Heart left ventricle (tissue), 16 donors: ENCODE measurements at regions not wholly inside any gene's neighbourhood (a gene's known extent, or its start where the extent isn't known, plus 50 kb on each side); places are given as distances from the start of the nearest gene placed in this dataset.

Experiments used
- ATAC-seq, 4 donors: fragments of 200-7000 bp; cut with Tn5 transposase; one replicate each; pipeline ENCODE4 v1.9.1; 2020 to 2022; ENCODE audit warnings: moderate library complexity in 4 of 4, mild to moderate bottlenecking in 3 of 4, moderate number of reproducible peaks in 1 of 4
- DNase-seq, 5 donors: peaks; one replicate each; pipeline ENCODE4 v3.0.0-alpha.2; 2020
- H3K27ac ChIP-seq, 12 donors: fragments of 200-600 bp; sonication (generic) in 4 of 12; one replicate each; pipeline versions ENCODE4 v1.5.0 to v1.8.0; 2016 to 2022; ENCODE audit warnings: mild to moderate bottlenecking in 2 of 12
- H3K27me3 ChIP-seq, 9 donors: fragments of 200-600 bp; sonication (generic) in 2 of 9; one replicate each; pipeline versions ENCODE4 v1.5.1 to v1.8.0; 2016 to 2022; ENCODE audit warnings: mild to moderate bottlenecking in 3 of 9
- H3K36me3 ChIP-seq, 9 donors: fragments of 200-600 bp; sonication (generic) in 2 of 9; one replicate each; pipeline versions ENCODE4 v1.5.0 to v1.8.0; 2018 to 2022; ENCODE audit warnings: mild to moderate bottlenecking in 2 of 9
- H3K4me1 ChIP-seq, 12 donors: fragments of 200-600 bp; sonication (generic) in 4 of 12; one replicate each; pipeline versions ENCODE4 v1.5.0 to v1.8.0; 2016 to 2022; ENCODE audit warnings: mild to moderate bottlenecking in 3 of 12
- H3K4me3 ChIP-seq, 12 donors: fragments of 200-600 bp; sonication (generic) in 4 of 12; one replicate each; pipeline versions ENCODE4 v1.5.0 to v1.8.0; 2017 to 2022; ENCODE audit warnings: mild to moderate bottlenecking in 9 of 12, moderate library complexity in 4 of 12
- H3K9me3 ChIP-seq, 12 donors: fragments of 200-600 bp; sonication (generic) in 4 of 12; one replicate each; pipeline versions ENCODE4 v1.5.0 to v1.8.0; 2016 to 2022; ENCODE audit warnings: mild to moderate bottlenecking in 1 of 12
- CTCF ChIP-seq, 12 donors: fragments of 200-600 bp; sonication (generic) in 4 of 12; IDR thresholded peaks; one replicate each; pipeline versions ENCODE4 v1.5.0 to v1.8.0; 2018 to 2022; ENCODE audit warnings: antibody characterized with exemption in 12 of 12, mild to moderate bottlenecking in 5 of 12
- POLR2A ChIP-seq, 2 donors: fragments of 450-650 bp; IDR thresholded peaks; one replicate each; pipeline ENCODE4 v1.6.1; 2017; ENCODE audit warnings: antibody characterized with exemption in 2 of 2, mild to moderate bottlenecking in 2 of 2, moderate library complexity in 2 of 2
- WGBS, 4 donors: extraction: QIAGEN DNeasy Blood & Tissue Kit in 2 of 4; methylation state at CpG; one replicate each; pipeline versions ENCODE4 v1.1.5 to v1.1.7; 2013 to 2018; 5-methylcytosine and 5-hydroxymethylcytosine counted together
- intact Hi-C, 10 donors: fragments of 100-400 bp; cut with DNase I; formaldehyde crosslinking; loops; one replicate each; pipeline versions ENCODE4 v1.11.1 to v1.14.2; 2022
- donor health status: ischemic (EF 13 %, LVEDD 7.1; RV severe dilation, severe dysfunction).
- donor health status: healthy with polysubstance abuse.
- donor health status: DM: no; HTN: yes; CAD: no.
- donor health status: DM: no; HTN: no; CAD: no.
- donor health status: ischemic (EF 25% LVEDD 6.9; RV normal size, moderate dysfunction).
- donor health status: ischemic (EF 25% LVEDD 5.7; RV mildly dilated, moderate dysfunction).
- donor health status: healthy.
- donor health status: DM: yes; HTN: yes; CAD: no.
- donor health status: ischemic (EF 35%, LVEDD 5.7; RV mildly dilated, moderate dysfunction).
- donor health status: nonischemic (EF 11% LVEDD 7.7; RV severe dilation, severe dysfunction).
- donor health status: DM: yes; HTN: yes; CAD: no.
- donor health status: PGD.
- donor health status: ischemic (EF 29% LVEDD 5.4; RV normal size, mild dysfunction).
- donor health status: nonischemic (EF 23%, LVEDD 6.1; RV moderate dilation, normal function).

- H3K4me1 ChIP-seq, result no peaks in the 10 kb centered on the region
- WGBS, 4 donors, result 68 to 75% (median 70%) methylated on average over 7 of the region's 7 CpGs
- no peak overlapping the region for H3K27ac ChIP-seq
- no peaks in the 10 kb centered on the region for H3K36me3 ChIP-seq
- no peak for ATAC-seq
- H3K9me3 ChIP-seq, result no peaks in the 10 kb centered on the region
- peaks cover 0 to 25% (median 0%) of the 10 kb centered on the region in 9 donors for H3K27me3 ChIP-seq
- H3K4me3 ChIP-seq, result no peak overlapping the region
- intact Hi-C loops, result no loop called here
- no peak for DNase-seq
- TF ChIP-seq POLR2A (IDR thresholded peaks at IDR 0.05) (no peak), CTCF (IDR thresholded peaks at IDR 0.05) (no peak)
Observed at GRCh38 chr1:13878021-13878420, 178.0 kb downstream of the PRDM2 start.

- Histone ChIP-seq H3K9me3 (no peaks in the 10 kb centered on the region), H3K36me3 (no peaks in the 10 kb centered on the region), H3K27me3 (peaks cover 0 to 21% (median 0%) of the 10 kb centered on the region in 9 donors), H3K4me3 (no peak overlapping the region), H3K27ac (no peak overlapping the region), H3K4me1 (no peaks in the 10 kb centered on the region)
- intact Hi-C loops, result no loop called here
- no peak for TF ChIP-seq CTCF (IDR thresholded peaks at IDR 0.05)
- no peak for TF ChIP-seq POLR2A (IDR thresholded peaks at IDR 0.05)
- no peak for ATAC-seq
- 86 to 94% (median 90%) methylated on average over 9 of the region's 9 CpGs for WGBS, 4 donors
- no peak for DNase-seq
Observed at GRCh38 chr1:13878451-13878850, 178.5 kb downstream of the PRDM2 start.

- Histone ChIP-seq H3K4me3 (no peak overlapping the region), H3K9me3 (no peaks in the 10 kb centered on the region), H3K4me1 (no peaks in the 10 kb centered on the region), H3K27me3 (peaks cover 0 to 10% (median 0%) of the 10 kb centered on the region in 9 donors), H3K36me3 (no peaks in the 10 kb centered on the region), H3K27ac (no peak overlapping the region)
- TF ChIP-seq CTCF (IDR thresholded peaks at IDR 0.05), result no peak
- TF ChIP-seq POLR2A (IDR thresholded peaks at IDR 0.05), result no peak
- intact Hi-C loops, result no loop called here
- no peak for ATAC-seq
- WGBS, 4 donors, result 79 to 91% (median 89%) methylated on average over 5 of the region's 5 CpGs
- no peak for DNase-seq
Observed at GRCh38 chr1:13881385-13882088, 181.5 kb downstream of the PRDM2 start.

- ATAC-seq (no peak), DNase-seq (no peak)
- H3K27ac ChIP-seq, result no peak overlapping the region
- peaks cover 3 to 68% (median 36%) of the 10 kb centered on the region in 9 donors for H3K27me3 ChIP-seq
- intact Hi-C loops, result no loop called here
- peaks cover 0 to 7% (median 0%) of the 10 kb centered on the region in 12 donors for H3K9me3 ChIP-seq
- H3K4me1 ChIP-seq, result peaks cover 0 to 14% (median 0%) of the 10 kb centered on the region in 12 donors
- TF ChIP-seq POLR2A (IDR thresholded peaks at IDR 0.05) (no peak), CTCF (IDR thresholded peaks at IDR 0.05) (no peak)
- H3K4me3 ChIP-seq, result no peak overlapping the region
- no peaks in the 10 kb centered on the region for H3K36me3 ChIP-seq
- WGBS, 4 donors, result 41 to 52% (median 44%) methylated on average over 10 of the region's 10 CpGs
Observed at GRCh38 chr1:13888351-13888986, 188.5 kb downstream of the PRDM2 start.
